ENCODE measurements at regions not wholly inside any gene's neighbourhood (a gene's known extent, or its start where the extent isn't known, plus 50 kb on each side); places are given as distances from the start of the nearest gene placed in this dataset.

DNA sequence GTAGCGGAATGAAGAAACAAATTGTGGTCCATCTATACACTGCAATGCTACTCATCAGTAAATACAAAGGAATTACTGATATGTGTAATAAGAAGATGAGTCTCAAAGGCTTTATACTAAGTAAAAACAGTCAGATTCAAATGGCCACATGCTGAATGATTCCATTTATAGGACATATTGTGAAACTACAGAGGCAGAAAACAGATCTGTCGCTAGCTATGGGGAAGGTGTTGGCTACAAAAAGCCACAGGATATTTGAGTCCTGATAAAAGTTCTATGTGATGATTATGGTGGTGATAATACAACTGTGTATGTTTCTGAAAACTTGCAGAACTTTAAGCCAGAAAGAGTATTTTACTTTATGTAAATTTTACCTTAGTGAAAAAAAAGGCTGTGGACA lies 313.2 kb downstream of the HDGFL1 start:
- TF ChIP-seq, protein P1, sequence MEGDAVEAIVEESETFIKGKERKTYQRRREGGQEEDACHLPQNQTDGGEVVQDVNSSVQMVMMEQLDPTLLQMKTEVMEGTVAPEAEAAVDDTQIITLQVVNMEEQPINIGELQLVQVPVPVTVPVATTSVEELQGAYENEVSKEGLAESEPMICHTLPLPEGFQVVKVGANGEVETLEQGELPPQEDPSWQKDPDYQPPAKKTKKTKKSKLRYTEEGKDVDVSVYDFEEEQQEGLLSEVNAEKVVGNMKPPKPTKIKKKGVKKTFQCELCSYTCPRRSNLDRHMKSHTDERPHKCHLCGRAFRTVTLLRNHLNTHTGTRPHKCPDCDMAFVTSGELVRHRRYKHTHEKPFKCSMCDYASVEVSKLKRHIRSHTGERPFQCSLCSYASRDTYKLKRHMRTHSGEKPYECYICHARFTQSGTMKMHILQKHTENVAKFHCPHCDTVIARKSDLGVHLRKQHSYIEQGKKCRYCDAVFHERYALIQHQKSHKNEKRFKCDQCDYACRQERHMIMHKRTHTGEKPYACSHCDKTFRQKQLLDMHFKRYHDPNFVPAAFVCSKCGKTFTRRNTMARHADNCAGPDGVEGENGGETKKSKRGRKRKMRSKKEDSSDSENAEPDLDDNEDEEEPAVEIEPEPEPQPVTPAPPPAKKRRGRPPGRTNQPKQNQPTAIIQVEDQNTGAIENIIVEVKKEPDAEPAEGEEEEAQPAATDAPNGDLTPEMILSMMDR (IDR thresholded peaks at IDR 0.05): no peak
- TF ChIP-seq EP300 (IDR thresholded peaks at IDR 0.05): no peak
- TF ChIP-seq POLR2A (IDR thresholded peaks at IDR 0.05): no peak

All from tibial nerve (tissue), 4 donors.